Stomach (tissue), 8 donors: ENCODE measurements at regions not wholly inside any gene's neighbourhood (a gene's known extent, or its start where the extent isn't known, plus 50 kb on each side); places are given as distances from the start of the nearest gene placed in this dataset.

ENCODE experiments used
- DNase-seq, 2 donors: peaks; one replicate each; pipeline versions ENCODE4 v3.0.0 to v3.0.0-alpha.2; 2013 to 2019
- H3K27ac ChIP-seq, 5 donors: fragments of 200-600 bp in 4 of 5; sonication (generic) in 4 of 5; one replicate each; pipeline ENCODE4 v1.5.1; 2013 to 2019; ENCODE audit warnings: mild to moderate bottlenecking in 1 of 5, moderate library complexity in 1 of 5
- H3K27me3 ChIP-seq, 3 donors: fragments of 200-600 bp; sonication (generic); one replicate each; pipeline ENCODE4 v1.5.1; 2017 to 2019; ENCODE audit warnings: mixed run types in 1 of 3
- H3K36me3 ChIP-seq, 4 donors: fragments of 200-600 bp; sonication (generic); 1 replicate in 3 of 4; 2 replicates in 1 of 4; pipeline ENCODE4 v1.5.1; 2016 to 2019
- H3K4me1 ChIP-seq, 4 donors: fragments of 200-600 bp; sonication (generic); one replicate each; pipeline ENCODE4 v1.5.1; 2016 to 2019
- H3K4me3 ChIP-seq, 4 donors: fragments of 200-600 bp; sonication (generic) in 3 of 4; one replicate each; pipeline ENCODE4 v1.5.1; 2016 to 2019; ENCODE audit warnings: mild to moderate bottlenecking in 1 of 4
- H3K9me3 ChIP-seq, 4 donors: fragments of 200-600 bp; sonication (generic); one replicate each; pipeline ENCODE4 v1.5.1; 2016 to 2019
- CTCF ChIP-seq, 7 experiments: fragments of 450-650 bp in 4 of 7; fragments of 200-600 bp in 3 of 7; sonication (generic) in 3 of 7; IDR thresholded peaks; one replicate each; pipeline ENCODE4 v1.5.1; 2016 to 2019; ENCODE audit warnings: antibody characterized with exemption in 7 of 7, control low read depth in 2 of 7, mild to moderate bottlenecking in 1 of 7
- EP300 ChIP-seq: sonication (generic); formaldehyde crosslinking; IDR thresholded peaks from one replicate; pipeline ENCODE4 v1.6.1; 2017; ENCODE audit warnings: antibody characterized with exemption
- POLR2A ChIP-seq, 4 donors: fragments of 450-650 bp; IDR thresholded peaks; one replicate each; pipeline ENCODE4 v1.6.1; 2016; ENCODE audit warnings: antibody characterized with exemption in 4 of 4, control low read depth in 2 of 4, mild to moderate bottlenecking in 1 of 4, moderate library complexity in 1 of 4
- POLR2AphosphoS5 ChIP-seq, 3 donors: sonication (generic); formaldehyde crosslinking; IDR thresholded peaks; one replicate each; pipeline ENCODE4 v1.6.1; 2016; ENCODE audit warnings: antibody characterized with exemption in 3 of 3
- WGBS, 5 donors: extraction: QIAGEN DNeasy Blood & Tissue Kit in 3 of 5; methylation state at CpG; one replicate each; pipeline versions ENCODE4 v1.1.5 to v1.1.7; 2013 to 2018; 5-methylcytosine and 5-hydroxymethylcytosine counted together
- intact Hi-C: fragments of 100-400 bp; cut with DNase I; formaldehyde crosslinking; loops from one replicate; pipeline ENCODE4 v1.15.1; 2023; ENCODE audit warnings: low total_unique reads
- donor health status: healthy with polysubstance abuse.
- donor health status: Bipolar disorder and iron deficiency.
- donor health status: healthy.

GRCh38 chr6:40724886-40725285 is 137.7 kb upstream of the LRFN2 start:
- Histone ChIP-seq H3K9me3 (no peaks in the 10 kb centered on the region), H3K4me3 (no peak overlapping the region), H3K27me3 (no peaks in the 10 kb centered on the region), H3K4me1 (peaks cover 3 to 10% (median 9%) of the 10 kb centered on the region in 4 donors), H3K36me3 (no peaks in the 10 kb centered on the region), H3K27ac (no peak overlapping the region)
- no peak for DNase-seq
- TF ChIP-seq EP300 = no peak
- TF ChIP-seq POLR2A (IDR thresholded peaks at IDR 0.05) = no peak
- no peak for TF ChIP-seq CTCF (IDR thresholded peaks at IDR 0.05)
- no peak for TF ChIP-seq POLR2AphosphoS5 (IDR thresholded peaks at IDR 0.05)
- intact Hi-C loops = no loop called here
- 79 to 86% (median 85%) methylated on average over 3 of the region's 3 CpGs for WGBS, 5 donors

DNA sequence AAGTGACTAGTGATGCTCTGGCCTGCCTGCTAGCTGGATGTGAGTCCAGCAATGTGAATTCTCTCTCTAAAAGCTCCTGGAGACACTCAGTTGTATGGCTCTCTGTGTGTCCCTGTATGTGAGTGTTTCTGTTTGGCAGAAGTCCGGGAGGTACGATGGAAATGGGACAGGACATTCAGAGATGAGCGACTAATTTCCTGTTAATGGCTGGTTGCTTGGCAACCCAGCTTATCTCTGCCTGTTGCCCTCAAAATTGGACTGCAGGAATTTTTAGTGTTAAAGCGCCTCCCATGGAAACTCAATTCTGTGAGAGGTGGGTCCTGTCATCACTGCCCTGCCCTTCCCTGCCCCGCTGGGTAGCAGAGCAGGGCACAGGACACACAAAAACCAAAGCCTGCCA is 136.8 kb upstream of the LRFN2 start:
- Histone ChIP-seq H3K36me3 (no peaks in the 10 kb centered on the region), H3K4me3 (no peak overlapping the region), H3K9me3 (no peaks in the 10 kb centered on the region), H3K27me3 (no peaks in the 10 kb centered on the region), H3K4me1 (peaks cover 9 to 20% (median 18%) of the 10 kb centered on the region in 4 donors), H3K27ac (no peak overlapping the region)
- intact Hi-C loops = no loop called here
- TF ChIP-seq POLR2A (IDR thresholded peaks at IDR 0.05) (no peak), EP300 (no peak), CTCF (IDR thresholded peaks at IDR 0.05) (no peak), POLR2AphosphoS5 (IDR thresholded peaks at IDR 0.05) (no peak)
- peak in 1 of 2 donors; percentile 33 for DNase-seq
- 69 to 78% (median 75%) methylated on average over 5 of the region's 5 CpGs for WGBS, 5 donors

DNA sequence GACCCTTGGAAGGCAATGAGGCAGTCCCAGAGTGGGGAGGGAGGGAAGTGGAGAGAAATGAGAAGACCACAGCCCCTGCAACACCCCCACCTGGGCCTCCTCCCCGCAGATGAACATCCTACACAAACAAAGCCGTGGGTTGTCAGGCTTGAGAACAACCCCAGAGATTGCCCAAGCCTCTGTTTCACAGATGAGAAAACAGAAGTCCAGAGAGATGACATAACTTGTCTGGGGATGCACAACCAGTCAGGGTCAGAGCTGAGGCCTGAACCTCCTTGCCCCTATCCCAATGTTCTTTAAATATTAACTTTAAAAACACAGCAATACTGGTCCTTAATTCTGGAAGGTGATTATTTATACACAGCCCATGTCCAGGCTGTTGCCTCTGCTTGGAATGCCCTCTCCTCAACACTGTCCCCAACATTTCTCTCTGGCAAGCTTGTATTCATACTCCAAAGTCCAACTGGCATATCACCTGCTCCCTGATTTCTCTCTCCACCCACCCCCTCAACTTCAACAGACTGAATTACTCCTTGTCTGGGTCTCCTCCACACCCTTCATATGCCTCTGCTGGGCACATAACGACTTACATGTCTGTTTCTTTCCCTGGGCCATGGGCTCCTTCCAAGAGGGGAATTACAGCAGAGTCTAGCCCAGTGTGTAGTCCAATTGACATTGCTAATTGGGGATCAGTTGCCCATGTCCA is 135.5 kb upstream of the LRFN2 start:
- Histone ChIP-seq H3K27me3 (no peaks in the 10 kb centered on the region), H3K27ac (no peak overlapping the region), H3K9me3 (no peaks in the 10 kb centered on the region), H3K4me3 (no peak overlapping the region), H3K36me3 (no peaks in the 10 kb centered on the region), H3K4me1 (peaks cover 9 to 21% (median 19%) of the 10 kb centered on the region in 4 donors)
- 63 to 74% (median 66%) methylated on average over 3 of the region's 3 CpGs for WGBS, 5 donors
- DNase-seq = no peak
- intact Hi-C loops = no loop called here
- TF ChIP-seq POLR2A (IDR thresholded peaks at IDR 0.05) (no peak), POLR2AphosphoS5 (IDR thresholded peaks at IDR 0.05) (no peak), CTCF (IDR thresholded peaks at IDR 0.05) (no peak), EP300 (no peak)

- TF ChIP-seq POLR2A (IDR thresholded peaks at IDR 0.05) = no peak
- TF ChIP-seq EP300 = no peak
- TF ChIP-seq CTCF (IDR thresholded peaks at IDR 0.05) = no peak
- TF ChIP-seq POLR2AphosphoS5 (IDR thresholded peaks at IDR 0.05) = no peak
Observed at GRCh38 chr6:40722091-40722490, 134.9 kb upstream of the LRFN2 start.

More at GRCh38 chr6:40722091-40722490, 134.9 kb upstream of the LRFN2 start:
- Histone ChIP-seq H3K4me1 (peaks cover 9 to 21% (median 19%) of the 10 kb centered on the region in 4 donors), H3K27me3 (no peaks in the 10 kb centered on the region), H3K4me3 (no peak overlapping the region), H3K36me3 (no peaks in the 10 kb centered on the region), H3K9me3 (no peaks in the 10 kb centered on the region), H3K27ac (no peak overlapping the region)
- no peak for DNase-seq
- intact Hi-C loops = no loop called here
- 71 to 92% (median 81%) methylated on average over 4 of the region's 4 CpGs for WGBS, 5 donors
